GM13977 (cell line): ENCODE measurements at regions not wholly inside any gene's neighbourhood (a gene's known extent, or its start where the extent isn't known, plus 50 kb on each side); places are given as distances from the start of the nearest gene placed in this dataset.
"Not testable (repeated sequence)": the region's sequence is repeated elsewhere in the genome, so short reads cannot be mapped to it uniquely, and the experiment has no call there.

Experiments
- DNase-seq: peaks from one replicate; pipeline ENCODE4 v3.0.0; 2012; ENCODE audit warnings: low spot score
- in situ Hi-C: fragments of 300-500 bp; cut with MboI; formaldehyde crosslinking; loops from one replicate; pipeline ENCODE4 v1.12.0; 2022; ENCODE audit warnings: low sequenced_read_pairs, low pct_unique_long_range_greater_than_20kb, mixed read lengths, inconsistent platforms; ENCODE audit not compliant: unreplicated experiment
- TF ChIP-seq, protein P1 (sequence below): IDR thresholded peaks from 2 replicates; pipeline ENCODE4 v1.5.1; 2012; ENCODE audit warnings: mild to moderate bottlenecking, control low read depth; ENCODE audit not compliant: insufficient read depth; ENCODE audit errors: extremely low read depth, missing control alignments

DNA sequence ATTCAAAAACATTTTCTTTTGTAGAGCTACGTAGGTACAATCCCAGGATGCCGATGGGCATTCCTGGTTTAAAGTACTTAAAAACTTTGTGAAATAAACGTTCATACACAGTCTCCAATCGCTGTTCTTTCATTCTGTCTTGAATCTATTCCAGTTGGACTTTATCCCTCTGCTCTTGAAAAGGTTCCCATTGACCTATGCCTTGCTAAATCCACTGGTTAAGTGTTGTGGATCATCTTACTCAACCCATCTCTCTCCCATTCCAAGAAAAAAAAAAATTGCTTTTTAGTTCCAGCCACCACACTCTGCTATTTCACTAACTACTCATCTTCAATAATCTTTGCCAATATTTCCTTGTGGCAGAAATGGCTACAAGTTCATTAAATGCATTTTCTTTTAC is 542.3 kb upstream of the GRIA3 start:
- in situ Hi-C loops: no loop called here
- no peak for DNase-seq
- TF ChIP-seq, protein P1, sequence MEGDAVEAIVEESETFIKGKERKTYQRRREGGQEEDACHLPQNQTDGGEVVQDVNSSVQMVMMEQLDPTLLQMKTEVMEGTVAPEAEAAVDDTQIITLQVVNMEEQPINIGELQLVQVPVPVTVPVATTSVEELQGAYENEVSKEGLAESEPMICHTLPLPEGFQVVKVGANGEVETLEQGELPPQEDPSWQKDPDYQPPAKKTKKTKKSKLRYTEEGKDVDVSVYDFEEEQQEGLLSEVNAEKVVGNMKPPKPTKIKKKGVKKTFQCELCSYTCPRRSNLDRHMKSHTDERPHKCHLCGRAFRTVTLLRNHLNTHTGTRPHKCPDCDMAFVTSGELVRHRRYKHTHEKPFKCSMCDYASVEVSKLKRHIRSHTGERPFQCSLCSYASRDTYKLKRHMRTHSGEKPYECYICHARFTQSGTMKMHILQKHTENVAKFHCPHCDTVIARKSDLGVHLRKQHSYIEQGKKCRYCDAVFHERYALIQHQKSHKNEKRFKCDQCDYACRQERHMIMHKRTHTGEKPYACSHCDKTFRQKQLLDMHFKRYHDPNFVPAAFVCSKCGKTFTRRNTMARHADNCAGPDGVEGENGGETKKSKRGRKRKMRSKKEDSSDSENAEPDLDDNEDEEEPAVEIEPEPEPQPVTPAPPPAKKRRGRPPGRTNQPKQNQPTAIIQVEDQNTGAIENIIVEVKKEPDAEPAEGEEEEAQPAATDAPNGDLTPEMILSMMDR: no peak

DNA sequence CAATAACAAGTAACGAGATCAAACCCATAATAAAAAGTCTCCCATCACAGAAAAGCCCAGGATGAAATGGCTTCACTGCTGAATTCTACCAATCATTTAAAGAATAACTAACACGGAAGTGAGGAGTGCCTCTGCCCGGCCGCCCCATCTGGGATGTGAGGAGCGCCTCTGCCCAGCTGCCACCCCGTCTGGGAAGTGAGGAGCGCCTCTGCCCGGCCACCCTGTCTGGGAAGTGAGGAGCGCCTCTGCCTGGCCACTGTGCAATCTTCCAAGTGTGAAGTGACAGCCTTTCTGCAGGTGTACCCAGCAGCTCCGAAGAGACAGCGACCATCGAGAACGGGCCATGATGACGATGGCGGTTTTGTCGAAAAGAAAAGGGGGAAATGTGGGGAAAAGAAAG is 528.8 kb upstream of the GRIA3 start:
- DNase-seq, in situ Hi-C loops: not testable (repeated sequence)

DNA sequence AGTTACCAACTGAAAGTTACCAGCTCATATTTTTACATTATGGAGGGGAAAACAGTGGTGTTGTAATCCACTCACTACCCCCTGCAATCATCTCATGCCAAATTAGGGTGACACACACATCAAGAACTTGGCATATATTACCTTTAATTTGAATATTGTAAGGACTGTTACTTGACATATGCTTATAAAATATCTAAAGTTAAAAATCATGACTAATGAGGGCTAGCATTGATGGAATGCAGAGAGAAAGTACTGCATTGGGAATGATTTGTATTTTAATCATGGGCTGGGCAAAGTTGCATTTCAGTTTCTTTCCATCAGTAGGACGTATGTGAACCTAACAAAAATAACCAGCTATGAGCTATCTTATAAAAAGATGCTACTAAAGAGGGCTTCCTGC is 517.5 kb upstream of the GRIA3 start:
- TF ChIP-seq, protein P1: no peak
- no peak for DNase-seq
- in situ Hi-C loops: no loop called here

DNA sequence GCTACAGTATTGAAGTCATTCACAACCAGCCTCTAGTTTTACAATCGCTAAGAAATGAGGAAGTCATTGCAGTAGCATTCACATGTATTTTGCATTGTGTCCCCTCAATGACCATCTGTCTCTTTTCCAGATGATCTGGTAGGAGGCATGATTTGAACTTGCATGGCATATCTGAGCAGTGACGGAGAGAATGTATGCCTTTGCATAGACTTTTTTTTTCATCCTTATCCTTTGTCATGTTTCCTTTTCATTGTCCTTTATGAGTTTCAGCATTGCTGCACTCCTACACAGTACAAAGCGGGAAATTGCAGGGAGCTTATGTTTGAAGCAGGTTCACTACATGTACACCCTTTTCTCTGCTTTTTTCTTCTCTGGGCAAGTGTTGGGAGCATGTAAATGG is 516.4 kb upstream of the GRIA3 start:
- in situ Hi-C loops: no loop called here
- TF ChIP-seq, protein P1: no peak
- DNase-seq: no peak

DNA sequence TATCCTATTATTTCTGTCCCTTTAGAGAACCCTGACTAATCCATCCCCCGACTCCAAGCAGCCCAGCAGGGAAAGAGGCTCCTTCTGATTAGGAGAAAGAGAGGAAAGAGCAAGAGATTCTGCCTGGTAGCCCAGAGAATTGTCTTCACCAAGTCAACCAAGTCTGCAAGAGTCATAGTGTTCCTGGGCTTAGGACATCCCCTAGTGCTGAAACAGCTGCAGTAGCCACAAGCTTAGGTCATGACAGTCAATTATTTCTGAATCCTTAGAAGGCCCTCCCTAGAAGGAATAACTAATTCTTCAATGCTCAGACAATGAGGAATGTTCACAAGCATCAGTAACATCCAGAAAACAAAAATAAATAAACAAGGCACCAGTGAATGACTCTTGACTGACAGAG is 480.3 kb upstream of the GRIA3 start:
- no peak for DNase-seq
- in situ Hi-C loops: no loop called here
- TF ChIP-seq, protein P1: peak; percentile 16

DNA sequence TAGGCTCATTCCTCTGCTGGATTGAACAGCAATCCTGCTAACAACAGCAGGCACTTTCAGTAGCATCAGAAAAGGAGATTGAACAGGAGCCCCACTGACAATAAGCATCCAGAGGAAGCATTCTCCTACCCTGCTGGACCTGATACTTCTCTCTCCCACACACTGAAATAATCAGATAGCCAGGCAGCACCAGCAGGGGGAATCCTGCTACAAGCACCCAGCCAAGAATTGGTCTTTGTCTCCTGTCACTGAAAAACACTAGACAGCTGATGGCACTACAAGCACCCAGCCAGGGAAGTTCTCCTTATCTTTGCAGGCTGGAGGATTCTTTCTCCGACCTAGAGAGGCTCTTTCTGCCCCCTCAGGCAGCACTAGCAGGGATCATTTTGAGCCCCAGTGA is 444.3 kb upstream of the GRIA3 start:
- in situ Hi-C loops: no loop called here
- TF ChIP-seq, protein P1: peak; percentile 7
- no peak for DNase-seq

DNA sequence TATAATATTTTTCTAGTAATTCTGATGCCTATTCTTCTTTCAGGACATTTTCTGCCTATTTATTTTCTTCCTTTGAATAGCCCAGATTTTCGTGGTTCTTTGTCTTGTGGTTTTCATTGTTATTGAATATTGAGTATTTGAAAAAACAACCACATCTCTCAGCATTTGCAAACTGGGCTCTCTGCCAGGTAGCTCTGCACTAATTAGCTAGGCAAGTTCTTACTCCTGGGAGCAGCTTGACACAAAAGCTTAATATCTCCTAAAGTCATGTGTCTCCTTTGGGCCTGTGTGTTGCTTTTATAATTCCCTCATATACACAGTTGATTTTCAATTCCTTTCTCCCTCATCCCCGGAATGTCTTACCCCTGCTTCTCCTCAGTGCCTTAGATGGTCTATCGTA is 413.5 kb upstream of the GRIA3 start:
- no peak for DNase-seq
- in situ Hi-C loops: no loop called here
- TF ChIP-seq, protein P1: no peak

DNA sequence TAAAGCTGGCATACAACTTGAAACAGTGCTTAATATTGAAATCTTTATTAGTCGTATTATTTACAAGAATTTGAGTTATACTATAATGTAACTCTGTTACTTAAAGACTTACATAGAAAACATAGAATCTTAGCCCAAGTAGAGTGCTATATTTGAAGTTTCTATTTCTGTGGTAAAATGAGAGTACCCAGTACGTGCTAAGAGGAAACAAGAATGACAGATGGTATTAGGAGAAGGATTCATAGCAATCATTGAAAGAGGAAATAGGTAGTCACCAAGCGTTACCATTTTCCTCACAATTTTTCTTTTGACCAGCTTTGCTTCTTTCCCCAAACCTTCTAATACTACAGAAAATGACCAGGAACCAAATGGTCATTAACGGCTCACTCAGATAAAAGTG is 412.1 kb upstream of the GRIA3 start:
- in situ Hi-C loops: no loop called here
- TF ChIP-seq, protein P1: no peak
- DNase-seq: no peak
